ENCODE measurements at regions not wholly inside any gene's neighbourhood (a gene's known extent, or its start where the extent isn't known, plus 50 kb on each side); places are given as distances from the start of the nearest gene placed in this dataset.

DNA sequence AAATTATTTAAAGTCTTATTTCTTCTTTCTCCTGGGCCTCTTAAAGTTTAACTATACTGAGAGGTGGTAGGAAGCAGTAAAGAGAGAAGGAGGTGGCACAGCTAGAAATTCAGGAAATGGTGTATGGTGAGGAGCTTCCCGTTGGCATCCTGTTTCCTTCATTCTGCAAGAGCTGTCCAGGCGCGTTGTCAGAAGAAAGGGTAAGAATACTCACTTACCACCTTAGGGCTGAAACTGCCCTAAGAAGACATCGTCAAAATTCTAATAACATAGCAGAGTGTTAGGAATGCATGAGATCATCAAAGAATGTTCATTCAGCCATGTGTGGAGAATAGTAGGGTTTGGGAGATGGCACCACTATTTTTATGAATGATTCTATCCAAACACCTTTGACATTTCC is 699.6 kb downstream of the MCTP2 start:
- H2BK12ac ChIP-seq (ENCODE audit: low read depth, low read length): no peak overlapping the region
- no peak overlapping the region for H3K4me2 ChIP-seq (ENCODE audit: insufficient read depth in 1 of 2, low read depth in 2 of 2, low read length in 2 of 2)
- H3K4me1 ChIP-seq (replicated peaks in 1 of 4; ENCODE audit: control insufficient read depth in 3 of 4, insufficient read depth in 4 of 4, low read length in 3 of 4): no peaks in the 10 kb centered on the region
- no peak overlapping the region for H4K8ac ChIP-seq (ENCODE audit: extremely low read depth, insufficient read depth, low read length)
- H2BK120ac ChIP-seq (replicated peaks; ENCODE audit: low read depth, low read length): no peak overlapping the region
- no peak overlapping the region for H2BK5ac ChIP-seq (ENCODE audit: low read depth, low read length)
- no peaks in the 10 kb centered on the region for H3K27me3 ChIP-seq (replicated peaks in 1 of 4; ENCODE audit: control insufficient read depth in 3 of 4, extremely low read depth in 1 of 4, insufficient read depth in 3 of 4, low read length in 3 of 4)
- no peak overlapping the region for H3K56ac ChIP-seq (replicated peaks; ENCODE audit: insufficient read length, low read depth, low read length)
- H2BK15ac ChIP-seq (ENCODE audit: low read length): no peak overlapping the region
- DNase-seq (ENCODE audit: low read depth in 1 of 2, low spot score in 2 of 2) (no peak), FAIRE-seq (no peak)
- no peak overlapping the region for H3K4ac ChIP-seq (replicated peaks; ENCODE audit: insufficient read length, low read depth, low read length)
- no peak overlapping the region for H3K4me3 ChIP-seq (ENCODE audit: extremely low read depth in 1 of 4, insufficient read depth in 2 of 4, low read depth in 3 of 4, low read length in 4 of 4)
- 94% methylated on average over 4 of the region's 4 CpGs; no CpG with 5 or more reads in 1 of the 2 experiments for WGBS, 2 experiments (ENCODE audit: extremely low coverage in 1 of 2, insufficient coverage in 1 of 2, insufficient read length in 1 of 2, insufficient replicate concordance in 2 of 2, low coverage in 1 of 2, low lambda C conversion rate in 2 of 2, missing lambda C conversion rate in 1 of 2)
- peaks cover 6 to 8% of the 10 kb centered on the region in 2 experiments; a peak in 1 of 4 replicates for H3K9me3 ChIP-seq (ENCODE audit: insufficient read depth in 2 of 2, low read depth in 1 of 2, low read length in 1 of 2)
- H3K18ac ChIP-seq (ENCODE audit: extremely low read depth, low read length): no peak overlapping the region
- H3K36me3 ChIP-seq (ENCODE audit: control insufficient read depth in 2 of 4, insufficient read depth in 4 of 4, low read length in 3 of 4): no peaks in the 10 kb centered on the region
- H2BK20ac ChIP-seq (ENCODE audit: low read length): no peak overlapping the region
- no peak overlapping the region for H2AFZ ChIP-seq (ENCODE audit: low read length)
- no peaks in the 10 kb centered on the region for H3K79me1 ChIP-seq (ENCODE audit: low read depth, low read length)
- H3K23ac ChIP-seq (ENCODE audit: insufficient read length): no peak overlapping the region
- H4K5ac ChIP-seq (ENCODE audit: insufficient read length, low read depth, low read length): no peak overlapping the region
- no peak overlapping the region for H3K14ac ChIP-seq (ENCODE audit: insufficient read length)
- no peaks in the 10 kb centered on the region for H3K23me2 ChIP-seq (ENCODE audit: low read depth, low read length)
- no peak overlapping the region for H3K9ac ChIP-seq (replicated peaks in 1 of 4; ENCODE audit: extremely low read depth in 1 of 4, low read depth in 3 of 4, low read length in 3 of 4)
- no peak overlapping the region for H4K91ac ChIP-seq (replicated peaks; ENCODE audit: insufficient read length, low read length)
- H4K20me1 ChIP-seq (replicated peaks in 1 of 2; ENCODE audit: control insufficient read depth in 1 of 2, insufficient read depth in 2 of 2, low read length in 2 of 2): no peaks in the 10 kb centered on the region
- H3K27ac ChIP-seq (ENCODE audit: low read depth, low read length): no peak overlapping the region
- no peak overlapping the region for H2AK5ac ChIP-seq (ENCODE audit: low read depth, low read length)
- H3K79me2 ChIP-seq (ENCODE audit: control insufficient read depth in 1 of 2, insufficient read depth in 2 of 2, low read length in 2 of 2): no peaks in the 10 kb centered on the region
- POLR2A ChIA-PET (ENCODE audit: partially characterized antibody): no interaction called here
- CTCF ChIA-PET (ENCODE audit: partially characterized antibody): interaction anchor here (0.5 kb wide), 1 partner anchor 74 kb away, joined by 3 read pairs; no protein-coding TSS in a partner anchor
- no peak for TF ChIP-seq CBX5 (IDR thresholded peaks at IDR 0.05; ENCODE audit: low read depth, low read length)
- no peak for TF ChIP-seq SIX5 (IDR thresholded peaks at IDR 0.05; ENCODE audit: low read depth, low read length)
- TF ChIP-seq HDAC6 (IDR thresholded peaks at IDR 0.05; ENCODE audit: low read depth, low read length): no peak
- TF ChIP-seq NANOG (IDR thresholded peaks at IDR 0.05; ENCODE audit: insufficient read depth, low read depth, low read length, poor library complexity, severe bottlenecking): no peak
- no peak for TF ChIP-seq TCF12 (IDR thresholded peaks at IDR 0.05; ENCODE audit: low read depth, low read length)
- TF ChIP-seq CREB1 (IDR thresholded peaks at IDR 0.05): no peak
- TF ChIP-seq BACH1 (IDR thresholded peaks at IDR 0.05; ENCODE audit: low read length): no peak
- TF ChIP-seq RAD21 (IDR thresholded peaks at IDR 0.05 in 1 of 2, conservative IDR thresholded peaks at IDR 0.05 in 1 of 2; ENCODE audit: low read depth in 2 of 2, low read length in 2 of 2): no peak

Data from H1 (cell line).